22Rv1 (cell line): ENCODE measurements at regions not wholly inside any gene's neighbourhood (a gene's known extent, or its start where the extent isn't known, plus 50 kb on each side); places are given as distances from the start of the nearest gene placed in this dataset.

Experiments used
- H3K27ac ChIP-seq: fragments of 450-650 bp; 2 replicates; pipeline ENCODE4 v1.5.1; 2017
- CTCF ChIP-seq: fragments of 450-650 bp; IDR thresholded peaks from 2 replicates; pipeline ENCODE4 v1.5.1; 2017; ENCODE audit warnings: mild to moderate bottlenecking
- ZFX ChIP-seq: fragments of 450-650 bp; IDR thresholded peaks from 2 replicates; pipeline ENCODE4 v1.6.1; 2017; ENCODE audit warnings: antibody characterized with exemption, borderline replicate concordance

DNA sequence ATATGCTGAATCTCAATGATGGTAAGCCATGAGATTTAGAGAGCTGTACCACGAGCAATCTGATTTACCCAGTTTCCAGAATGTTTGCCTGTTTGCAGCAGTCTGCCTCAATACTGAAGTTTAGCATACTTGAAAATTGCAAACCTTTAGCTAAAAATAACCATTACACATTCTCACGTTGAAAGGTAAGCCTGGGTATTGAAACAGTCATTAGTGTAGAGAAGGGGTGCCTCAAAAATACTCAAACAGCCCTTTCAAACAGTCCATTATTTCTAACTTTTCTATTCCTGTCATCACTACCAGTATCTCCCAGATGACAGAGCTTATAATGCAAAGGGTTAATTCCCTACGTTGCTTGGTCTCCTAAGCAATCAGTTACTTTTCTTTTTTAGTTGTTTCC is 111.8 kb upstream of the MBNL1 start:
- H3K27ac ChIP-seq: no peak overlapping the region
- TF ChIP-seq ZFX: no peak
- TF ChIP-seq CTCF: no peak

DNA sequence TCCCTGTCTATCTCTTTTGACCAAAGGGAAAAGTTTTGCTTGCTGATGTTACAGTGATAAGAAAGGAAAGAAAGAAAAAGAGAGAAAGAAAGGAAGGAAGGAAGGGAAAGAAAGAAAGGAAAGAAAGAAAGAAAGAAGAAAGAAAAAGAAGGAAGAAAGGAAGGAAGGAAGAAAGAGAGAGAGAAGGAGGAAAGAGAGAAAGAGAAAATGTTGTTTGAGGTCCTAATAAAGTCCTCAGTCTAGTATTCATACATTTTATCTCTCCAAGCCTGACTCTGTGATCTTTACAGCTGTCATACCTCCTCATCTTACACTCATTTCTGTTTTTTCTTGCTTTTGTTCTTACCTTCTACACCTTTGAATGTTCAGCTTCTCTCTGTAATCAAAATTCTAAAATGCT is 111.4 kb upstream of the MBNL1 start:
- H3K27ac ChIP-seq: no peak overlapping the region

DNA sequence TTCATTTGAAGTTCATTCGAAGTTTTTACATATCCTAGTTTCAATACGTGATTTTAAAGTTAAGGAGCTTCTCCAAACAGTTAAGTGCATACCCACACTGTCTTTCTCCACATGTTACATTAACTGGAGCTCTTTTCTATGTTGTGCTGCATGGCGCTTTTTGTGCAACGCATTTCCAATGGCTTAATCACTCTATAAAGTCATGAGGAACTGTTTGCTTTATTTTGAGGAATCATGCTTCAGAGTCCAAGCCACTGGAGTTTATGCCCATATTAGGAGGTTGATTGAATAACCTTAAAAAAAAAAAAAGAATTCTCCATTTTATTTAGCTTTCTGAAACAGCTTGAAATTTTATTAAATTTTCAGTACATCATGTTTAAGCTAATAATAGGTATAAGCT is 109.4 kb upstream of the MBNL1 start:
- no peak overlapping the region for H3K27ac ChIP-seq
- TF ChIP-seq CTCF (no peak), ZFX (no peak)

More for the DNA sequence above, 111.4 kb upstream of the MBNL1 start:
- TF ChIP-seq CTCF (no peak), ZFX (no peak)

DNA sequence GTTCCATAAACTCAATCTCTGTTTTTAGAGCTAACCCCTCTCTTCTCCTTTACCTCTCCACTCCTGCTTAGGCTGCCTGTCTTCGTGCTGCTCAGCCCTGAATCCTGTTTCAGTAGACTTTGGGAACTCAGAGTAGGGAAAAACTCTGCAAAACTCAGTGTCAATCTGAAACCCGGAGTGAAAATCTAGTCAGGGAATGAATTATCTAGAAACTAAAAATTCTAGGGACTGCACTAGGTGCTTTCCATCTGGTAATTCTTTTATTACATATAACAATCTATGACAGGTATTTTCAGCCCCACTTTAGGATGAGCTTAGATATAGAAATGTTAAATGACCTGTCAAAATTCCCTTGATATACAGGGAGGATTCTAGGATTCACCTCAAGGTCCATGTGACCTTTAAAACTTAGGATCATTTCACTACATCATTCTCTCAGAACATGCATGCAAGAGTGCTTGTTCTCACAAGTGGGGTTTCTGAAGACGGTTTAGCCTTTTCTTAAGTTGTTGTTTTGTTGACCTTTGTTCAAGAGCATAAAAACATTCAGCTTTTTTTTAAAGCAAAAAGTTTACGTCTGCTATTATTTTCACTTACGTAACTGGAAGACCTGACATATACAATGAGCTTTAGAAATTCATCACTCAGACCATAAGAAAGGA is 108.2 kb upstream of the MBNL1 start:
- TF ChIP-seq ZFX (no peak), CTCF (no peak)
- no peak overlapping the region for H3K27ac ChIP-seq

DNA sequence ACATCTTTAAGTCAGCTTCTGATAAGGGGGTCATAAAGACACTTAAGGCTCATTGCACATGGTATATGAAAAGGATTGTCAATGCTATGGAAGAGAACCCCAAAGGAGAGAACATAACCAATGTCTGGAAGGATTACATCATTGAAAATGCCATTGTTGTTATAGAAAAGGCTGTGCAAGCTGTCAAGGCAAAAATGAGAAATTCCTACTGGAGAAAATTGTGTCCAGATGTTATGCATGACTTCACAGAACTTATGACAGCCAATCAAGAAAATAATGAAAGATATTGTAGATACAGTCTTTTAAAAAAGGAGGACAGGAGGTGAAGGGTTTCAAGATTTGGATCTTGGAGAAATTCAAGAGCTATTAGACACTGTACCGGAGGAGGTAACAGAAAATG is 96.3 kb upstream of the MBNL1 start:
- TF ChIP-seq ZFX: no peak
- no peak for TF ChIP-seq CTCF
- H3K27ac ChIP-seq: no peak overlapping the region

DNA sequence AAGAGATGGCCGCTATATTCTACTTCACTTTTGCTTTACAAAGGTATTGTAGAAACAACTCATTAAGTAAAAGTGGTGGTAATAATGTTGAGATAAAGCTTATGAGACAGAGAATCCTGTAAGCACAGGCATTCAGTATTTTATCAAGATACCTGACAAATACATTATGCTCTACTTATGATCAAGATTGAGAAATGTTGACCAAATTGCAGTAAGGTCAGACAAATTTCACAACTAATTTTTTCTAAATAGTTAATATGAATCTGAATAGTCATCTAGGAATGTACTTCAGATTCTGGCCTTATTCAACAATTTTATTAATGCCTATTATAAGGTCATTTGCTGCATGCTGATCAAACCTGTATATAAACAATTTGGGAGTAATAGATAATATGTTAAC is 95.1 kb upstream of the MBNL1 start:
- TF ChIP-seq CTCF (no peak), ZFX (no peak)
- H3K27ac ChIP-seq: no peak overlapping the region

- H3K27ac ChIP-seq: no peak overlapping the region
- no peak for TF ChIP-seq ZFX
- TF ChIP-seq CTCF: no peak
Observed at GRCh38 chr3:152174876-152175527, 93.7 kb upstream of the MBNL1 start.
